EH (cell line): ENCODE measurements at regions not wholly inside any gene's neighbourhood (a gene's known extent, or its start where the extent isn't known, plus 50 kb on each side); places are given as distances from the start of the nearest gene placed in this dataset.

ENCODE experiments used
- DNase-seq: peaks from one replicate; pipeline ENCODE4 v3.0.0-alpha.2; 2015; ENCODE audit warnings: low read depth

DNA sequence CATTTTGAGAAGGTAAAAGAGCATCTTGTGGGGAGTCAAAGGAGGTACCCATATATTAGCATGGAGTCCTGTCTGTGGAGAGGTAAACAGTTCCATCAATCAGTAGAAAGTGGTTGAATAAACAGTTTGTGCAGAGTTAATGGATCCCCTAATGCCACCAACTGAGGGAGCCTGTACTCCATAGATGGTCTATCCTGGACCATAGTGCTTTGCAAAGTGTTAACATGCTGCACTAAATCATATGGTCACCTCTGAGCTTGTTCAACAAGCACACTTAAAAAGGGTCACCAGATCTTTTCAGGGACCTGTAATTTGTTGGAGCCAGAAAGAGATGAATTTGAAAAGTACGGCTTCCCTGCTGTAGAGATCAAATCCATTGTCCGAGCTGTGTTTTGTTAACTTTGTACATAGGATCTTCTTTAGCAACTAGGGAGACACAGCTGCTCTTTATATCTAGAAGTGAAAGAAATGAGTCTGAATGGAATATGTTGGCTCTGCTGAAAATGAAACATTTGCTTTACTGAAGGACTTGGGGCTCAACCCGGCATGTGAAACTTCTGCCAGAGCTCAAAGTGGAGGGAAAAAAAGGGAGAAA, 366.4 kb downstream of the ETNK1 start:
- DNase-seq, result no peak

DNA sequence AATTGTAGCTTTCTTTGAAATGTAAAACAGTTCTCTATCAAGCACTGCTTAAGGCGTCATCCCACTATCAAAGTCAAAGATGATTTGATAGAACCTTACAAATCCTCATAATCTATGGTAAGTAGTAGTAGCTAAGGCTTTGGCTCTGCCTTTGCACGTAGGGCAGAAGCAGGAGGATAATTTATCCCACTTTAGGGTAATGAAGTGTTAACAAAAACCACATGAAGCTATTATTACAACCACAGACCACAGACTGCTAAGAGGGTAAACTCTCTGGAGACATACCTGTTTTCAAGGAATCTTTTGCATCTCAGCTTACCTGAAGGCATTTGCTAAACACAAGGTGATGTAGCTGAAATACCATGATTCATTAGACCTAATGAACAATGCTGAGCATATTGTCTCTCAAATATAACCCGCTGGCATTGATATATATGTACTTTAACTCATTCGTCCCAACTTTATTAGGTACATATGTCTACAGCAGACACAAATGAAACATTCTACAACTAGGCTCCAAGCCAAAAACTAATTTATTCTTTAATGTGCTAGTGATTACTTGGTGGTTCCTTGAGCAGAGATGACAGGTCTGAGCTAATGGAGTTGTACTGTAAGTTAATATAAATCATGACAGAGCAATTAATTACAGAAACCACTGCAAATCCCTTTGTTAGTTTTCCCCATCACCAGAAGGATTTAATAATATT, 368.8 kb downstream of the ETNK1 start:
- DNase-seq, result no peak

DNA sequence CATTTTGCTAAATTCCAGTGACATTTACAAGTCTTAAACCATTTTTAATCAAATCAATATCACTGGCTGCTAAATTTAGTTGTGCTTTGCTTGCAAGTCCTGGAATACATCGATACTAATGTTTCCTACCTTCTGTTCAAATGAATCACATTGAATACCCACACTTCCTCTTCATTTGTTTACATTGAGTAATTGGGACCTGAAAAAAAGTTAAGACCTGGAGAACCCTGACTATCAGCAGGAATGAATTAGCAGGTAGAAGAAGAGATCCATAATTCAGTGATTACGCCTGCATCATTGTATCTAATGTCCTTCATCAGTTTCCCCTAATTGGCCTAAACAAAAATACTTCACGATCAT, 369.3 kb downstream of the ETNK1 start:
- no peak for DNase-seq

DNA sequence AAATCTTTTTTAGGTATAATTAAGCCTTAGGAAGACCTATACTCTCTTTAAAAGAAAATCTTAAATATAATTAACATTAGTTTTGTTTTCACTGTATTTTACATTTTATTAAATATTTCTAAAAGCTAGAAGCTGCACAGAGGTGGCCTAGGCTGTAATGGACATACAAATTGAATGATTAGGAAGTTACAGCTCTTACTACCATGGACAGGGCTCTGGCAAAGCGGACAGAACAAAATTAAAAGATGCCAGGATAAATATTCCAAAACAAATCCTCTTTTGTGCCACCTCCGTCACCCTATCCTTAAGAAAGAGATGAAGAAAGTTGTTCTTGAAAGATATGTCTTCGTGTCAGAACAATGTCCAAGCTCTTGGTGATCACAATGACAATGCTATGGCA, 376.5 kb downstream of the ETNK1 start:
- DNase-seq, result no peak

DNA sequence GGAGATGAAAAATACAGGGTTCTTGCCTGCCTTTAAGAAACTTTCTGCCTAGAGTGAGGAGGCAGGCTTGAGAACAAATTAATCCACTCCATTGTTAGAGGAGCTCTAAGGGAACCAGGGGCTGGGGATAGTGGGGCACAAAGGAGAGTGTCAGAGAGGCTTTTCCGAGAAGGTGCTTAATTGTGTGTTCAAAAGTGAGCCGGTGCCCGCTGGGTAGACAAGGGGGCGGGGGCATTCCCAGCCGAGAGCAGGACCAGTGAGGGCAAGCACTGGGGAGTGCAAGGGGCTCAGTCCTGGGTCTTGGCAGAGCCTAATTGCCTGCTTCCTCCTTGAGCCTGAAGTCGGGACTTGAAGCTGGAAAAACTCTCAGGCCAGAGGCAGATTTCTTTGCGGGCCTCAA, 377.4 kb downstream of the ETNK1 start:
- no peak for DNase-seq

DNA sequence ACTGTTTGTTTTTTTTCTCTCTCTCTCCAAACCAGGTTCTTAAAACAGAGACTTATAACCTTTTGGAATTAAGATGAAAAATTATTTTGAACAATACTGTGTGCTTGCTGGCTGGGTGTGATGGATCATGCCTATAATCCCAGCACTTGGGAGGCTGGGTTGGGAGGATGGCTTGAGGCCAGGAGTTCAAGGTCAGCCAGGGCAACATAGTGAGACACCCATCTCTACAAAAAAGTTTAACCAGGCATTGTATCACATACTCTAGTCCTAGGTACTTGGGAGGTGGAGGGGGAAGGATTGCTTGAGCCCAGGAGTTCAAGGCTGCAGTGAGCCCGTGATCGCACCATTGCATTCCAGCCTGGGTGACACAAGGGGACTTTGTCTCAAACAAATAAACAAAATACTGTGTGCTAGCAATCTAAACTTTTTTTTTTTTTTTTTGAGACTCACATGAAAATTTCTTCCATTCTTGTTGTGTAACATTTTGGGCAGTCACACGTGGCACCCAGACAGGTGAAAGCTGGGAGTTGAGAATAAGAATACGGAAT, 379.6 kb downstream of the ETNK1 start:
- DNase-seq, result no peak

DNA sequence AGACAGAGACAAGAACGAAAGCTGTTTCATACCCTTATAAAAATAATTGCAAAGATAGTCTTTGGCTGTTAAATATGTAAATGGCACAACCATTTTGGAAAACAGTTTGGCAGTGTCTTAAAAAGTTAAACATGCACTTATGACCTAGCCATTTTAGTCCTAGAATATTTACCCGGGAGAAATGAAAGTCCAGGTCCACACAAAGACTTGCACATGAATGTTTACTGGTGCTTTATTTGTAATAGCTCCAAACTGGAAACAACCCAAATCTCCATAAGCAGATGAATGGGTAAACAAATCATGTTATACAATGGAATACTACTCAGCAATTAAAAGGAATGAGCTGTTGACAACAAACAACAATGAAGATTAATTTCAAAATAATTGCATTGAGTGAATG, 380.4 kb downstream of the ETNK1 start:
- no peak for DNase-seq

DNA sequence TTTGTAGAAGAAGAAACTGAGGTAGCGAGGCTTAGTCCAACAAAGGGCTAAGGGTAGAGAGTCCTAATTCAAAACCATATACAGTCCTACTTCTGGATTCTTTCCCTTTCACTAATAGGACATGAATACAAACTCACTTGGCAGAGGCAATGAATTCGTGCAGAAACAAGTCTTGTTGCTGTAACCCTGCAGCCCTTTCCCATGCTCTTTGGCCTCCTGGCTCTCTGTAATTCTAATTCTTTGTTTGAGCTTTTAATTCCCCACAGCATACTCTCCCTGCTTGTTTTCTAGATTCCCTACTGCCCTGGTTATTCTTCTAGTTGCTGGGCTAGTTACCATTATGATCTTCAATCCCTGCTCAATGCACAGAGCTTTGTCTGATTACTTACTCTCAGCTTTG, 381.4 kb downstream of the ETNK1 start:
- DNase-seq, result no peak

DNA sequence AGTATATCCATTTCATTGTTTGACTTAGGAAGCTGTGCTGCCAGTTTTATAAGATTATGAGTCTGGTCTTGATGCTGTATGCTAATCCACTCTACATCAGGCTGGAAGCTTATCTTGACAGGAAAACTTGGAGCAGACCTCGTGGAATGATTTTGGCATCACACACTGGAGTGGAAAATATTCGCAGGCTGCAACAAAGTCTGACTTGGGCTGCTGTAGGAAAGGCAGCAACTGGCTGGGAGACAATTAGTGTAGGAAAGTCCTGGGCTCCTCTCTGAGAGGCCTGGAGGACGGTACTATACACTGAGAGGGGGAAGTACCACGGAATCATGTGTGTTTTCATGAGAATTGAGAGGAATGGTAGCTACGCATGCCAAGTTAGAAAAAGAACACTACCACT, 383.7 kb downstream of the ETNK1 start:
- no peak for DNase-seq

DNA sequence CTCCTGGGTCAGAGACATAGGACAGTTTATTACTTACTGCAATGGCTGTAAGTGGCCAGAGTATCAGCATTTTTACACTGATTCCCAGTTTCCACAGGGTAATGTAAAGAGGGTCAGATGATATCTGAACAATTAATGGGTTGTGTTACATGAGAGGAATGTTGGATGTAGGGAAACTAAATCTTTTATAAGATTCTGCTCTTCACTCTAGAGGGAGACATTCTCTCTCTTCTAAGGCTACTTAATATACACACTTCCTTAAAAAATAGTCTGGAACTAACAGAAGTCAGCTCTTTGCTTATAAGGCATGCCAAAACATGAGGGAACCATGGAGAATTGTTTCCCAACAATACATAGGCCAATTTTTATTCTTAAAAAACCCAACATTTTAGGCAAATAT, 389.8 kb downstream of the ETNK1 start:
- DNase-seq, result no peak

DNA sequence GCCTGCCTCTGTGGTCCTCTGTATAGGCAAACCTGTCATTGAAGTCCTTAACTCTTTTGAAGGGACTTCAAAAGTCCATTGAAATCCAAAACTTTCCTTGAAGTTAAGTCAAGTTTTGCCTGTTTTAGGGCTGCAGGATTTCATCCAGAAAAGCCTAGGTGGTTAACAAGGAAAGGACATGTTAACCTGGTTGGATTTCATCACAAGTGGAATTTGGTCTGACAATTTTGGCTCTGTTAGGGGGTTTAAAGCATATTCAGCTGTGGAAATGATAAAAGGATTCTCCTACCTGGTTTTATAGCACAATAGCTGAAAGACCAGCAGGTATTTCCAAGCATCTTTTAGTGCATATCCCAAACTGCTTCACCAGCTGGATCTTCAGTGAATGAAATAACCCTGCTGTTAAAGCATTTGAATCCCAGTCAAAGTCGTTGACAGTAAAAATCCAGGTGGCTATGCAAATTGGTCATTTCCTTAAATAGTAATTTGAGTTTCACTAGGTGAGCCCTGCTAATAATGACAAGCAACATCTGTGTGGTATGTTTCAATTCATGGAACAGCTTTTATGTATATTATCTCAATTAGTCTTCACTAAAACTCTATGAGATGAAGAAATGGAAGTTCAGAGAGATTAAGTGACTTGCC, 400.5 kb downstream of the ETNK1 start:
- no peak for DNase-seq

DNA sequence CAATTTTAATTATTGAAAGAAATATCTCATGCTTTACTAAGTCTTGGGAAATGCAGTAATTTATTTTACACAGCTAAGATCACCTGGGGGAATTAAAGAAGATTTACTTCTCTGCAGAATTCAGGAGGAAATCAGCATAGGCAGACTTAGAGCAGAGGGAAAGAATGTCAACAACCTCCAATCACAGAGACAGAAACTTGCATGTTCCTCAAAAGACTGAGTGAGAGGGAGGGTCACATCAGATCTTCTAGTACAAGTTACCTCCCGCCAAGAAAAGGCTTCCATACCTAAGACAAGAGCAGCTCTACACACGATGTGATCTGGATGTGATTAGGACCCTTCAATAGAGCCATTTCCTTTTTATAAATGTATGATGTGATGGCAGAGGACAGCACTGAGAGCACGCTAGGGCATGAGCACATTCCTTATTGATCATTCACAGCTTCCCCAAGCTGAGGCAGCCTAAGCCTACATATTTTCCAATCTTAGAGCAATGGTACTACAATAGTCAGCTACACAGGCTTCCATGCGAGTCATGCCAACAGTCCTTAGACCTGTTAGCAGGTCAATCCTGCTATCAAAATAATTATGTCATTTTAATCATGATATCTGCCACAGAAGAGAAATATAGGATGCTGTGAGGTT, 403.3 kb downstream of the ETNK1 start:
- DNase-seq, result peak; percentile 6

DNA sequence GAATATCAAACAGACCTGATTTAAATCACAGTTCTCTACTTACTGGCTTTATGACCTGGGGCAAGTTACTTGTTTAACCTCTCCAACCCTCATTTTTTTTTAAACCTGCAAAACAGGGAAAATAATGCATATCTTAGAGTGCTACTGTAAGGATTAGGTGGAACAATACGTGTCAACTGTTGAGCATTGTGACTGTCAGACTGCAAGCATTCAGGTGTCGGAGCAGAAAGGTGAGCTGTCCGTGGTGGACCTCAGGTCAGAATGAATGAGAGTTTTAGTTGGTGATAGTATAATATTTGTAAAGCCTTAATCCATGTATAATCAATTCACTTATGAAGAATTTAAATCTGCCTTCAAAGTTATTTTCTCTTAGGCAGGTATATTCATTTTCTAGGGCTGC, 404.2 kb downstream of the ETNK1 start:
- DNase-seq, result no peak

DNA sequence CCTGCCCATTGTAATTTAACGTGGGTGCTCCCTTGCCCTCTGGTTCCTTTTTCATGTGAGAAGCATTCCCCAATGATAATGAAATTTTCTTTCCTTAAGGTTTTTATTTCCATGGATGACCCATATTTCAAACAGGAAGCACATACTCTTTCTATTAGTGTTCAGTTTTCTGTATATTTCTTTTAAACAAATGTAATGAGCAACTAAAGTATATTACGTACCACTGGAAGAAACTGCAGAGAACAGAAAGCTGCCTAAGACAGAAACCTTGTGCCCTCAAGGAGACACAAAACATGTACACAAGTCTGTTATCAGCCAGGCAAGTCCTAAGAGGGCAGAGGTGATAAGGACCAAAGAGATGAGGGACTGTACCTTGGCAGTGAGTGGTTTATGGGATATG, 414.9 kb downstream of the ETNK1 start:
- peak; percentile 36 for DNase-seq

DNA sequence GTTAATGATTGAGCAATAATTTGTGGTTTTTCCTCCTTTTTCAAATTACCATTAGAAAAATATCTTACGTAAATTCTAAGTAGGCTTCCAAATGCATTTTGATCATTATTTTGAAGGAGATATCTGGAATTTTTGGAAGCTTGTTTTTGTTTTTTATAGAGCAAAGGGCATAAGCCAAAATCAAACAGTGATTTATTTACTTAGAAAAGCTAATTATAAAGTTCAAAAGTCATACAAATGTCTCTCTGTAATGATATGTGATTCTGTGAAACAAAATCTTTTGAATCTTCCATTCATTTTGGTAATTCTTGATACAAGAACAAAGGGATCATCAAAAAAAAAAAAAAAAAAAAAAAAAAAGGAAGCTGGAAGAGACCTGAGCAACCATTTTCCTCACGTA, 416.8 kb downstream of the ETNK1 start:
- DNase-seq, result no peak

DNA sequence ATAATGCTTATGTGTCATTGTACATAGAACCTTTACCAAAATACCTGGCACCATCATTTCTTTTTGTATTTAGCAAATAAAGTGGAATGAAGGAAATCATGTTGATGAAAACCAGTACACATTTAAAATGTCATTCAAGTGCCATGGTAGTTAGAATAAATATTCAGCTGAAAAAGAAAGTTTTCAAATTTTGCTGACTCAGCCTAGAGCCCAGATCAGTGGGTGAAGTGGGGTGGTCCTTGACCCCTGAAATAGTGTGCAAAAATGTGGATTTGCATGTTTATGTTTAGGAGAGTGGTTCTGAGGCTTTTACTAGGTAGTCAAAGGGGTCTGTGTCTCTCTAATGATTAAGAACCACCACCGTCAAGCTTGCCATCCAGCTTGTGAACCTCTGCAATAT, 418.7 kb downstream of the ETNK1 start:
- DNase-seq, result no peak

DNA sequence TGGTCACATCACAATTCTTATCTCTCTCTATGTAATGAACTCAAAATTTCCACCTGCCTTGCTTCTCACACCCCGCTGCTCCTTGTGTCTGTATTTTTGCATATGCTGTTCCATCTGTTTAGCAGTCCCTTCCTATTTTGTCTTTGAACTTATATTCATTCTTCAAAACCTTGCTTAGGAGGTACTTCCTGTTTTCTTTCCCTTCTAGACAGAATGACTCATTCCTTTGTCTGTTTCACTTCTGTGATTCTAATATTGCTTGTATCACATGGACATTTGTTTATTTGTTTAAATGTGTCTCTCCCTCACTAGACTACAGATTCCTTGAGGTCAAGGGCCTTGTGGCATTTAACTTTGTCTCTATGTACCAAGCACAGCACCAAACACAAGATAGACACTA, 424.2 kb downstream of the ETNK1 start:
- peak; percentile 15 for DNase-seq

DNA sequence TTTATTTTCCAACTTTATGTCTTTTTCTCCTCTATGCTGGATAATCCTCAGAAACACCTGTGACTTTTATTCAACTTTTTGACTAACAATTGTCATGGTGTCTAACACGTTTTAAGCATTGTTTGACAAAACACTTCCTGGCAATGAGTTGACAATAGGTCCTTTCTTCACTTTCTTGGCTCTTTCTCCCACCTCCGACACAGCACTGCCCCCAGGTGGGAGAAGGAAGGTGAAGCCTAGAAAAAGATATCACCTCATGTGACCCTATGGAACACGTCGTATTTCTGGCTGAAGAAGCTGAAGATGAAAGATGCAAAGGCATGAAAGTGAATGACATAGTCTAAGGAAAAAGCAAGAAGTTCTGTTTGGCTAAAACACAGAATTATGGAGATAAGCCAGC, 430.0 kb downstream of the ETNK1 start:
- peak; percentile 18 for DNase-seq

DNA sequence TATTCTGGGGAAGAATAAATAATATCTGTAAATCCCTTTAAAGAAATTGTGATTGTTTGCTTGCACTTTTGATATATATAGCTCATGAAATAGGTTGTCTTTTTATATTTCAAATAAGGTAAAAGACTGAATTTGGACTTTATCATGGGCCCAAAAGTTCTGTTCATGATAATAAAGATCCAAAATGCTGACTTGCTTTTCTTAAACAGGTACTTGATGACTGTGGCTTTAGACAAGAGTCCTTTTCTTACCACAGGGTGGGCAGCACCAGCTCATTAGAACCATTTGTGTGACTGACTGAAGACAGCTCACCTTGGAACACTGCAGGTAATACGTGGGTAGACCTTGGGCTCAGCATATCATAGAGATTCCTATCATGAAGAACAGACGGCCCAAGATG, 432.6 kb downstream of the ETNK1 start:
- DNase-seq, result no peak

DNA sequence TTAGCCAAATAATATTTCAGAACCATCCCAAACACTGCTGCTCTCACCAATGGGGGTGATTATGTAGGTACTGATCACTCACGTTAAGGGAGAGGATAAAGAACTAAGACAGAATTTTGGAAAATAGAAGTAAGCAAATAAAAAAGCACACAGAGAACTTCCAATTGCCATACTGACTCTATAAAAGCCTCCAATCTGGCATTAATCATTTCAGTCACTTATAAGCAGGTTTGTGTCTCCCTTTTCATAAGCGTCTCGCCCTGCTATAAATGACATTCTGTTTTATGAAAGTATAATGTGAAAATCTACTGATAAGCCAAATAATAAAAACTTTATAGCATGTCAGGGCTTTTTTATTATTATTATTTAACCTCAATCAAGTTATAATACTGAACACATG, 435.2 kb downstream of the ETNK1 start:
- no peak for DNase-seq

DNA sequence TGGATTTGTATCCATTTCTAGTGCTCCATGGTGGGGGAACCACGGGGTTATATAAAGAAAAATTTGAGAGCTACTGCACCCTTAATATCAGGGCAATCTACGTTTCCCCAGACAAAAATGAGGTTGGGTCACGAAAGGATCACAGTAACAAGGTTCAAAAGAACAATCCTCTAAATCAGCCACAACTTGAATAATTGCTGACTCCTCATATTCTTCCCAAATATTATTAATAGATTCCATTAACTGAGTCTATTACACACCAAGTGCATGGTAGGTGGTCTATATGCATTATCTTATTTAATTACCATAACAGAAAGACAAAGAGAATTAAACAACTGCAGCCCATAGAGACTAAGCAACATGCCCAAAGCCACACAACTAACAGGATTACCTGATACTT, 438.2 kb downstream of the ETNK1 start:
- no peak for DNase-seq

DNA sequence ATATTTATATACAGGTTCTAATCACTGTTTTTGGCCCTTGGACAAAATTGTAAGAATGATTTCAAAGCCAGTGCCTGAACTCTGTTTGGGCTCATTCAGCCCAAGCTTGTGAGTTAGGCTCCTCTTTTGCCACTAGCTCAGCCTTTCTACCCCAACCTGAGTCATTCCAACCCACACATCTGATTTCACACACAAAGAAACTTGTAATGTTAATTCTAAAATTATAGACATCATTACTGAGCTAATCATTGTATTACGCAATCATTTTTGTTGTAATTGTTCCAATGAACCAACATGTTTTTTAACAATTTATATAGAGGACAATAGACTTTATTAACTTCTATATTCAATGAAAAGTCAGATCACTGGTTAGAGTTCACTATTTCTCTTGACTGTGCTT, 441.1 kb downstream of the ETNK1 start:
- DNase-seq, result no peak

DNA sequence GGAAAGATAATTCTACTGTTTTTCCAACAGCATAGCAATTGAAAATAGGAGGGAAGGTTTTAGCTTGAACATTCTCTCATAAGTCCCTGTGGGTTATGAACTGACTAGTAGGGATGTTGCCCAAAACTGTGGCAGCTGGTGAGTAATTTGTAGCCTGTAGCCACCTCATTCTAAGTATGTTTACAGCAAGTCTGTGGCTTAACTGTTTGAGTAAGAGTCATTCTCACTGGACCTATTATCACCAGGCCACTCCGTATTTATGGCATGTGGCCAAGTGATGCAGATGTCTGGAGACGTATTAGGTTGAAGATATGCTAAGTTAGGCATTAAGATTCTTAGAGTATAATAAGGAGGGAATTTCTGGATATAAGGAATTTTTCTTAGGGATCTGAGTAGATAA, 458.3 kb downstream of the ETNK1 start:
- peak; percentile 36 for DNase-seq
